ENCODE measurements at regions not wholly inside any gene's neighbourhood (a gene's known extent, or its start where the extent isn't known, plus 50 kb on each side); places are given as distances from the start of the nearest gene placed in this dataset.

DNA sequence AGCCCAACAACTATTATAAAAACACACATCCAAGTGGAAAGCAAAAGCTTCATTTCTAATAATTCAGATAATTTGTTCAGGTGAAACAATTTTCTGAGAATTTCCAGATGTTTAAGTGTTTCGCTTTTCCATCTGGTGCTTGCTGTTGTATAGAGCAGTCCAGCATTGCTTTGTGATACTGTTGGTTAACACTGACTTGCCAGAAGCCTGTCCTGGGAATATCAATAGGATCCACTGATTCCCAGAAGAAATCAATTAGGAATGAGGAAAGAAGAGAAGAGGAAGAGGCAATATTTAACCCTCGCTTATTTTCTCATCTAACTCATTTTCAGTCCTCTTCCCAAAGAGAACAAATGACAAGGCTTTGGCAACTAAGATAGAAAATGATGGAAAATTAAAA lies 94.9 kb upstream of the DDIT4L start:
- DNase-seq (ENCODE audit: low read depth) = peak; percentile 67

GRCh38 chr4:100284129-100284880 lies 94.0 kb upstream of the DDIT4L start:
- DNase-seq (ENCODE audit: low read depth) = no peak

DNA sequence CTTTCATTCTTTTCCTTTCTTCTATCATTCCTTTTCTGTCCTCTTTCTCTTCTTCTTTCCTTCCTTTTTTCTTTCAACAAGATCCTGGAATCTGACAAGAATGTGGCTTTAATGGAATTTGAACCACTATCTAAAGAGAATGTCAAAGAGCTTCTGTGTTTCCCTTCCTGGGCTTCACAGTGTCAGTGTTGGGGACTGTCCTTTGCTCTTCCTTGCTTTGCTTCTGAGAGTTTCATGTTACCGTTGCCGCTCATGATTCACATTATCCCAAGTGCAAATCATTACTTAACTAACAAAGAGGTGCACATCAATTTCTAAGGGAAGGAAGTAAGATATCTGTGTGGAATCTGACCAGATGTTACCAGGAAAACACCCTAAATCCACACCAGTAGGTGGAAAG lies 90.5 kb upstream of the DDIT4L start:
- DNase-seq (ENCODE audit: low read depth) = no peak

GRCh38 chr4:100278567-100278966 lies 88.3 kb upstream of the DDIT4L start:
- DNase-seq (ENCODE audit: low read depth) = no peak

- DNase-seq (ENCODE audit: low read depth) = no peak
Measured at GRCh38 chr4:100269446-100269845, 79.2 kb upstream of the DDIT4L start.

DNA sequence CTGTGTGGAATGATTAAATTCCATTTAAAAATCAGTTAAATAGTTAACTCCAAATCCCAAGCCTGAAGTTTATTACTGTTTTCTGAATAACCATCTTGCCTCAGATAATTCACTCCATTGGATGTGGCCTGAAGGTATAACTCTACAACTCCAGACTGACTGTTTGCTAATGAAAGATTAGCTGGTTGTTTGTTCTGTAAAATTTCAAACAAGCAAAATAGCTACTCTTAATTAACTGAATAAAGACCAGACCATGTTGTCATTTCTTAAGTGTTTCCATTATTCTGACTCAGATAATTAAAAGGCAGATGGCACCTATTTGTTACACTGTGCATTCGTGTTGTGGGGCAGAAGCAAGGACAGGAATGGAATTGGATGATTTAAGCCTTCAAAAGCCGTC lies 78.5 kb upstream of the DDIT4L start:
- DNase-seq (ENCODE audit: low read depth) = no peak

DNA sequence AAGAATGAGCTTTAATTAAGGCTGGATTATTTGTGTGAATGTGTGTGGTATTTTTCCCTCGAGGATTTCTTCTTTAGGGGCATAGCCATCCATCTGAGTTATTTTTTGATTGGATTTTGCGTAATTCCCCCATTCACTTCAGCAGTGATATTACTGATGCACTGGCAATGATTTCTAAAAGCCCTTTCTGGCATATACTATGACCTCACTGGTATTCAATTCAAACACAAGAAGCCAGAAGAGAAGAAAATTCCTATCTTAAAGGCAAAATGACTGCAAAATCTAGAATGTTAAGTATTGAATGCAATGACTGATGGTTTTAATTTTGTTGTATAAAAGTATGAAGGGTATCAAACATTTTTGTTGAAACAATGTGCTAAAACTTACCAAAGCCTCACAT lies 71.1 kb upstream of the DDIT4L start:
- no peak for DNase-seq (ENCODE audit: low read depth)

GRCh38 chr4:100258675-100259074 lies 68.4 kb upstream of the DDIT4L start:
- no peak for DNase-seq (ENCODE audit: low read depth)

DNA sequence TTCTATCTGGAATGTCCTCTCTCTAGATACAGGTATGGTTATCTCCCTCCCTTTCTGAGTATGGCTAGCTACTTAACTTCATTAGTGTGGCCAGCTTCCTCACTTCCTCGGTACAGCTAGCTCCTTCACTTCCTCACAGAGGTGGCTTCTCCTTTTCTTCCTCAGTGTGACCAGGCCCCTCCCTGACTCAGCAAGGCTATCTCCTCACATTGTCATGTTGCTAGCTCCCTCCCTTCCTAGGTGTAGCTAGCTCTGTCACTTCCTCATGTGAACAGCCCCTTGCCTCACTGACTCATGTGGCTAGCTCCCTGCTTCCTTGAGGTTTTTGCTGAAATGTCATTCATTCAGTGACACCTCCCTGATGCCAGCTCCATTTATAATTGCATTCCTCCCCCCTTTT lies 67.3 kb upstream of the DDIT4L start:
- DNase-seq (ENCODE audit: low read depth) = no peak

DNA sequence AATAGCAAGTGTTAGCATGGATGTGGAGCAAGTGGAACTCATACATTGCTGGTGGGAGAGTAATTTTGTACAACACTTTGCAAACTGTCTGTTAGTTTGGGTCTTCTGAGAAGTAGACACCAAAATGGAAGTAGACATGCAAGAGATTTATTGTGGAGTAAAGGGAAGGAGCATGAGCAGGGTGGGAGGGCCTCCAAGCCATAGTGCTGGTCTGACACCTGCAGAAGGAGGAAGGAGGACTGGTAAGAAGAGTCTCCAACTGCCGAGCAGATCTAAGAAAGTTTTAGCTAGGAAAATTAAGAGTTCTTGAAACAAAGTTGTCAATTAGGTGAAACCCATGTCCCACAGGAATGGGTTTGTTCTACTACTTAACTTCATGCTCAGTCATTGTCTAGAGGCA lies 64.0 kb upstream of the DDIT4L start:
- no peak for DNase-seq (ENCODE audit: low read depth)

- DNase-seq (ENCODE audit: low read depth) = no peak
Measured at GRCh38 chr4:100248476-100248875, 58.2 kb upstream of the DDIT4L start.

GRCh38 chr4:100246697-100247096 lies 56.4 kb upstream of the DDIT4L start:
- no peak for DNase-seq (ENCODE audit: low read depth)

GRCh38 chr4:100244347-100244746 lies 54.1 kb upstream of the DDIT4L start:
- DNase-seq (ENCODE audit: low read depth) = no peak
